ENCODE measurements at regions not wholly inside any gene's neighbourhood (a gene's known extent, or its start where the extent isn't known, plus 50 kb on each side); places are given as distances from the start of the nearest gene placed in this dataset.

DNA sequence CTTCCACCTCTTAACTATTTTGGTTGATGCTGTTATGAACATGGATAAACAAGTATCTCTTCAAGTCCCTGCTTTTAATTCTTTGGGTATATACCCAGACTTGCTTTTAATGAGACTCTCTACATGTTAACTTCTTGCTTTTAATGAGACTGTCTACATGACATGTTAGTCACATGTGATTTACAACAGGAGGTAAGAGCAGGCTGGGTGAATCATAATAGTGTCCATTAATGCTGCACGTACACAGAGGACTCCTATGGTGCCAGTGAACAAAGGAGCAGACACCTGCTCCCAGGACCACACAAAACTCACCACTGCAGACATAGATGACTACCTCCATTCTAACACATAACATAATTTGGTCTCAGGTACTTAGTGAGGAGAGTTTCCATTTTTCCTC, 273.4 kb upstream of the NSMCE3 start:
- TF ChIP-seq, protein P1, sequence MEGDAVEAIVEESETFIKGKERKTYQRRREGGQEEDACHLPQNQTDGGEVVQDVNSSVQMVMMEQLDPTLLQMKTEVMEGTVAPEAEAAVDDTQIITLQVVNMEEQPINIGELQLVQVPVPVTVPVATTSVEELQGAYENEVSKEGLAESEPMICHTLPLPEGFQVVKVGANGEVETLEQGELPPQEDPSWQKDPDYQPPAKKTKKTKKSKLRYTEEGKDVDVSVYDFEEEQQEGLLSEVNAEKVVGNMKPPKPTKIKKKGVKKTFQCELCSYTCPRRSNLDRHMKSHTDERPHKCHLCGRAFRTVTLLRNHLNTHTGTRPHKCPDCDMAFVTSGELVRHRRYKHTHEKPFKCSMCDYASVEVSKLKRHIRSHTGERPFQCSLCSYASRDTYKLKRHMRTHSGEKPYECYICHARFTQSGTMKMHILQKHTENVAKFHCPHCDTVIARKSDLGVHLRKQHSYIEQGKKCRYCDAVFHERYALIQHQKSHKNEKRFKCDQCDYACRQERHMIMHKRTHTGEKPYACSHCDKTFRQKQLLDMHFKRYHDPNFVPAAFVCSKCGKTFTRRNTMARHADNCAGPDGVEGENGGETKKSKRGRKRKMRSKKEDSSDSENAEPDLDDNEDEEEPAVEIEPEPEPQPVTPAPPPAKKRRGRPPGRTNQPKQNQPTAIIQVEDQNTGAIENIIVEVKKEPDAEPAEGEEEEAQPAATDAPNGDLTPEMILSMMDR (IDR thresholded peaks at IDR 0.05): no peak
- no peak for TF ChIP-seq POLR2AphosphoS5 (IDR thresholded peaks at IDR 0.05)
- no peak for TF ChIP-seq EP300 (IDR thresholded peaks at IDR 0.05)
- no peak for TF ChIP-seq POLR2A (IDR thresholded peaks at IDR 0.05; ENCODE audit: low read depth)
- no peak overlapping the region for H3K27ac ChIP-seq (replicated peaks in 1 of 4)
- H3K27me3 ChIP-seq: peaks cover 0 to 9% (median 0%) of the 10 kb centered on the region in 4 donors
- 70% methylated on average over 1 of the region's 1 CpG for WGBS
- peaks cover 0 to 20% (median 9%) of the 10 kb centered on the region in 4 donors for H3K9me3 ChIP-seq
- no peaks in the 10 kb centered on the region for H3K36me3 ChIP-seq
- no peak overlapping the region for H3K4me3 ChIP-seq
- H3K4me1 ChIP-seq: no peaks in the 10 kb centered on the region
- DNase-seq (ENCODE audit: extremely low spot score): no peak
- intact Hi-C loops (cut with DNase I): no loop called here

DNA sequence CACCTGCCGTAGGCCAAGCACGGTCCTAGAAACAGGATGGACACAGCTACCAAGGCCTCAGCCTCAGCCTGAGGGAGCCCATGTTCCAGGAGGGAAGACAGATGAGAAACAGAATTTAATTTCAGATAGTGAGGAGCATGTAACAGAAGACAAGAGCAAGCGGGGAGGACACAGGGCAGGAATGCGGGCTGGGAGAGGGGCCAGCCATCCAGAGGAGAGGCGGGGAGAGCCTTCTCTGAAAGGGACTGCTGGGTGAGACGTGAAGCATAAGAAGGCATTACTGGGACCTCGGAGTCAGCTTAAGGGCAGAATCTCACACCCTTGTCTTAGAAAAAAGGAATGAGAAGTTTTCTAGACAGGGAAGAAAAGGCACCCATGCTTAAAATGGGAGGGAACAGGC, 271.7 kb upstream of the NSMCE3 start:
- TF ChIP-seq, protein P1 (IDR thresholded peaks at IDR 0.05): no peak
- no peak for TF ChIP-seq EP300 (IDR thresholded peaks at IDR 0.05)
- DNase-seq (ENCODE audit: extremely low spot score): no peak
- 74% methylated on average over 7 of the region's 7 CpGs for WGBS
- Histone ChIP-seq H3K27me3 (peaks cover 0 to 9% (median 0%) of the 10 kb centered on the region in 4 donors), H3K9me3 (peaks cover 0 to 6% (median 4%) of the 10 kb centered on the region in 4 donors), H3K4me1 (no peaks in the 10 kb centered on the region), H3K36me3 (no peaks in the 10 kb centered on the region), H3K4me3 (no peak overlapping the region), H3K27ac (replicated peaks in 1 of 4) (no peak overlapping the region)
- intact Hi-C loops (cut with DNase I): no loop called here

DNA sequence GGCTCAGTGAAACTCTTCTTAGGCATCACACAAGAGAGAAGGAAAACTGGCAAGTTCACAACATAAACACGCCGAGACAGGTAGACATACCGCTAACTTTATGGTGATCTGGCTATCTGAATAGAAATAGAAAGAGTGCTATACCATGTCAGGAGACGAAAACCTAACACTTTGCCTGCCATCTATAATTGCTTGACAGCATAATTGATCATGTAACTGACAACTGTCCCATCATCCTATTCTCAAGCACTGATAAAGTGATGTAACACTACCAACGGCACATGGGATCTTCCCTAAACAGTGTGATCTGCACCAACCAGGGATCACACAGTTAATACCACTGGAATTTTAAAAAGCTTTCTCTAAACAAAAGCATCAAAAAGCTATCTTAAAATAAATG, 270.9 kb upstream of the NSMCE3 start:
- 76% methylated on average over 5 of the region's 5 CpGs for WGBS
- intact Hi-C loops (cut with DNase I): no loop called here
- no peak overlapping the region for H3K27ac ChIP-seq (replicated peaks in 1 of 4)

DNA sequence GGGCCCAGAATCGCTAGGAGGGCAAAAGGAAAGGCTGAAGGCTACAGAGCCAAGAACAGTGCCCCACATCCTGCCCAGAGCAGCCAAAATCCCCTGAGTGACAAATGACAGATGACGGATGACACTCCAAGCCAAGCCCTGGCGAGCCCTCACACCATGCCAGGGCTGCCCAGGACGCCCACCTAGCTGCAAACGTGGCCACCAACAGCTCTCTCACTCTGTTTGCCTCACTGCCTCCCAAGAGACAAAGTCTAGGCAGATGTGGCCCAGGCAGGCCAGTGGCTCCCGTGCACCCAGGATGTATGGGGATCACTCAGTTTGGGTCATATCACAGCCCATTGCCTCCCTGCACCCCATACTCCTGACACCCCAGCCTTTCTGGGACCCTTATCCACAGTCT, 270.1 kb upstream of the NSMCE3 start:
- Histone ChIP-seq H3K27ac (replicated peaks in 1 of 4) (no peak overlapping the region), H3K4me1 (no peaks in the 10 kb centered on the region), H3K9me3 (no peaks in the 10 kb centered on the region), H3K4me3 (no peak overlapping the region), H3K27me3 (peaks cover 0 to 9% (median 0%) of the 10 kb centered on the region in 4 donors), H3K36me3 (no peaks in the 10 kb centered on the region)
- TF ChIP-seq POLR2A (IDR thresholded peaks at IDR 0.05; ENCODE audit: low read depth) (no peak), EP300 (IDR thresholded peaks at IDR 0.05) (no peak), POLR2AphosphoS5 (IDR thresholded peaks at IDR 0.05) (no peak)
- TF ChIP-seq, protein P1 (IDR thresholded peaks at IDR 0.05): no peak
- DNase-seq (ENCODE audit: extremely low spot score): no peak
- 89% methylated on average over 6 of the region's 6 CpGs for WGBS
- intact Hi-C loops (cut with DNase I): no loop called here

More for the DNA sequence above, 270.9 kb upstream of the NSMCE3 start:
- Histone ChIP-seq H3K4me1 (no peaks in the 10 kb centered on the region), H3K36me3 (no peaks in the 10 kb centered on the region), H3K9me3 (no peaks in the 10 kb centered on the region), H3K27me3 (peaks cover 0 to 9% (median 0%) of the 10 kb centered on the region in 4 donors), H3K4me3 (no peak overlapping the region)
- no peak for DNase-seq (ENCODE audit: extremely low spot score)
- TF ChIP-seq EP300 (IDR thresholded peaks at IDR 0.05): no peak
- TF ChIP-seq, protein P1 (IDR thresholded peaks at IDR 0.05): no peak
- TF ChIP-seq POLR2AphosphoS5 (IDR thresholded peaks at IDR 0.05): no peak
- no peak for TF ChIP-seq POLR2A (IDR thresholded peaks at IDR 0.05; ENCODE audit: low read depth)

DNA sequence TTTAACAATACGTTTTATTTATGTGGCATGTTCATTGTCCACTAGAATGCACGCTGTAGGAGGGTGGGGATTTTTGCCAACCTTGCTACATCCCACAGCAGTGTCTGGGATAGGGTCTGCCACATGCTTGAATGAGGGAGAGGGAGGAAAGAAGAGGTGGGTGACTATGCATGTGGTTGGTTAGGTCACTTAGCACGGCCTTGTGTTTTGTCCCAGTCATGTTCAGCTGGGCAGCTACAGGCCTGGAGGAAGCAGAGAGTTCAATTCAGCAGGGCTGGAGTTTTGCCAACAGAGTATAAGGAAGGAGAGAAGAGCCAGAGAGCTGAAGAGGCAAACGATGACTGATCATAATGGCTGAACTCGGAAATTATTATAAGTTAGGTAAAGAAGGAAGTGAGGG, 268.4 kb upstream of the NSMCE3 start:
- intact Hi-C loops (cut with DNase I): no loop called here
- Histone ChIP-seq H3K4me1 (no peaks in the 10 kb centered on the region), H3K27me3 (peaks cover 0 to 9% (median 0%) of the 10 kb centered on the region in 4 donors), H3K36me3 (no peaks in the 10 kb centered on the region), H3K27ac (replicated peaks in 1 of 4) (no peak overlapping the region), H3K4me3 (no peak overlapping the region), H3K9me3 (no peaks in the 10 kb centered on the region)
- DNase-seq (ENCODE audit: extremely low spot score): no peak
- TF ChIP-seq, protein P1 (IDR thresholded peaks at IDR 0.05): no peak
- TF ChIP-seq EP300 (IDR thresholded peaks at IDR 0.05): no peak
- TF ChIP-seq POLR2AphosphoS5 (IDR thresholded peaks at IDR 0.05): no peak
- no peak for TF ChIP-seq POLR2A (IDR thresholded peaks at IDR 0.05; ENCODE audit: low read depth)
- 55% methylated on average over 5 of the region's 5 CpGs for WGBS
